ENCODE measurements at regions not wholly inside any gene's neighbourhood (a gene's known extent, or its start where the extent isn't known, plus 50 kb on each side); places are given as distances from the start of the nearest gene placed in this dataset.

- TF ChIP-seq ZFP37 (CRISPR knock-in tag; IDR thresholded peaks at IDR 0.05; ENCODE audit: borderline replicate concordance): no peak
- TF ChIP-seq, protein P1, sequence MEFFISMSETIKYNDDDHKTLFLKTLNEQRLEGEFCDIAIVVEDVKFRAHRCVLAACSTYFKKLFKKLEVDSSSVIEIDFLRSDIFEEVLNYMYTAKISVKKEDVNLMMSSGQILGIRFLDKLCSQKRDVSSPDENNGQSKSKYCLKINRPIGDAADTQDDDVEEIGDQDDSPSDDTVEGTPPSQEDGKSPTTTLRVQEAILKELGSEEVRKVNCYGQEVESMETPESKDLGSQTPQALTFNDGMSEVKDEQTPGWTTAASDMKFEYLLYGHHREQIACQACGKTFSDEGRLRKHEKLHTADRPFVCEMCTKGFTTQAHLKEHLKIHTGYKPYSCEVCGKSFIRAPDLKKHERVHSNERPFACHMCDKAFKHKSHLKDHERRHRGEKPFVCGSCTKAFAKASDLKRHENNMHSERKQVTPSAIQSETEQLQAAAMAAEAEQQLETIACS (CRISPR knock-in tag; IDR thresholded peaks at IDR 0.05): no peak
Observed at GRCh38 chr18:77486985-77487384, 237.3 kb downstream of the GALR1 start (continued).

- no peak overlapping the region for H3K27ac ChIP-seq (ENCODE audit: extremely low read length, insufficient read depth, low read length)
- no peak for FAIRE-seq
- ATAC-seq: no peak
- 16% methylated on average over 7 of the region's 7 CpGs for WGBS (ENCODE audit: low lambda C conversion rate)
- H3K4me3 ChIP-seq (replicated peaks in 1 of 3; ENCODE audit: insufficient read depth in 1 of 3, low read depth in 2 of 3, low read length in 3 of 3): no peak overlapping the region
- no peak overlapping the region for H3K9ac ChIP-seq (ENCODE audit: insufficient read depth, low read depth, low read length)
- H3K4me1 ChIP-seq (ENCODE audit: insufficient read depth, low read length): no peaks in the 10 kb centered on the region
- in situ Hi-C loops (cut with HindIII; ENCODE audit: extremely low pct_ligation_motif_present, low pct_unique_long_range_greater_than_20kb): no loop called here
- no peaks in the 10 kb centered on the region for H3K36me3 ChIP-seq (replicated peaks in 1 of 2; ENCODE audit: control insufficient read depth in 1 of 2, insufficient read depth in 2 of 2, low read length in 2 of 2)
- no peak overlapping the region for H2AFZ ChIP-seq (ENCODE audit: low read length)
- BruUV-seq (replicated peaks): no TSS peak
- no peaks in the 10 kb centered on the region for H4K20me1 ChIP-seq (ENCODE audit: insufficient read depth, low read length)
- no peak for TF ChIP-seq HOMEZ (CRISPR knock-in tag; IDR thresholded peaks at IDR 0.05; ENCODE audit: low read depth)
- TF ChIP-seq ZNF281 (CRISPR knock-in tag; IDR thresholded peaks at IDR 0.05; ENCODE audit: borderline replicate concordance): no peak
- no peak for TF ChIP-seq ZNF747 (CRISPR knock-in tag; IDR thresholded peaks at IDR 0.05; ENCODE audit: borderline replicate concordance)
- peaks cover 0 to 28% of the 10 kb centered on the region in 2 experiments; a peak in 4 of 5 replicates for H3K27me3 ChIP-seq (ENCODE audit: control insufficient read depth in 1 of 2, insufficient read depth in 2 of 2, low read length in 2 of 2)
- POLR2A ChIA-PET: no interaction called here
- no peak overlapping the region for H3K4me2 ChIP-seq (ENCODE audit: low read depth, low read length)
- no peaks in the 10 kb centered on the region for H3K9me3 ChIP-seq (ENCODE audit: low read length)
- no peaks in the 10 kb centered on the region for H3K79me2 ChIP-seq (ENCODE audit: insufficient read depth, low read length)
- CTCF ChIA-PET (ENCODE audit: low intra/inter-chr PET ratio, low total read pairs): no interaction called here
- DNase-seq (ENCODE audit: low spot score): no peak
- intact Hi-C loops (cut with micrococcal nuclease; ENCODE audit: unreplicated experiment): no loop called here
Observed at GRCh38 chr18:77487951-77488740, 238.5 kb downstream of the GALR1 start.

Measured in HepG2 (cell line).